ENCODE measurements at regions not wholly inside any gene's neighbourhood (a gene's known extent, or its start where the extent isn't known, plus 50 kb on each side); places are given as distances from the start of the nearest gene placed in this dataset.
"Not testable (repeated sequence)": the region's sequence is repeated elsewhere in the genome, so short reads cannot be mapped to it uniquely, and the experiment has no call there.

DNA sequence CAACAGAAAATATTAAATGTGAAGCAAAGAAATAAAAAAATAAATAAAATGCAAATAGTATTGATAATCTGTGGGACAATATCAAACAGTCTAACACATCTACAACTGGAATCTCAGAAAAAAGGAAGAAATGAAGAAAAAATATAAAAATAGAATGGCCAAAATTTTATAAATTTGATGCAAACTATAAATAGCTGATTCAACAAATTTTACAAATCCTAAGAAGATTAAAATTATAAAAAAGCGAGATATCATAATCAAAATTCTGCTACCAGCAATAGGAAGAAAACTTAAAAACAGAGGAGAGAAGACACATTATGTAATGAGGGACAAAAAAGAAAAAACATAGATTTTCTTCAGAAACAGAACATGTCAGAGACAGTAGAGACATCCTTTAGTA is 129.2 kb upstream of the IRX1 start:
- Histone ChIP-seq H3K27ac (no peak overlapping the region), H3K4me2 (no peak overlapping the region), H3K9me3 (no peaks in the 10 kb centered on the region), H3K4me1 (no peaks in the 10 kb centered on the region), H3K4me3 (no peak overlapping the region)
- FAIRE-seq = no peak
- 5% methylated on average over 1 of the region's 1 CpG for WGBS (ENCODE audit: missing lambda C conversion rate)
- no peak for DNase-seq (ENCODE audit: low read depth in 1 of 2, low spot score in 1 of 2)
- ATAC-seq = no peak
- CTCF ChIA-PET = no interaction called here
- TF ChIP-seq MAFK (IDR thresholded peaks at IDR 0.05; ENCODE audit: partially characterized antibody) (peak; percentile 81), TFCP2L1 (CRISPR knock-in tag; IDR thresholded peaks at IDR 0.05) (no peak)
- POLR2A ChIA-PET = no interaction called here

GRCh38 chr5:3460416-3460815 is 135.2 kb upstream of the IRX1 start:
- no peak overlapping the region for H3K27ac ChIP-seq
- no peaks in the 10 kb centered on the region for H3K4me1 ChIP-seq
- no peak for FAIRE-seq
- no peak for TF ChIP-seq ELK1 (IDR thresholded peaks at IDR 0.05; ENCODE audit: low read depth, low read length)
- no peak for TF ChIP-seq ESRRA (IDR thresholded peaks at IDR 0.05; ENCODE audit: borderline replicate concordance, low read length)
- TF ChIP-seq NR3C1 (IDR thresholded peaks at IDR 0.05) = no peak
- TF ChIP-seq EP300 (IDR thresholded peaks at IDR 0.05) = no peak
- no peak for TF ChIP-seq FOXS1 (CRISPR knock-in tag; IDR thresholded peaks at IDR 0.05)
- TF ChIP-seq HOXB13 (CRISPR knock-in tag; IDR thresholded peaks at IDR 0.05; ENCODE audit: low read depth) = no peak
- TF ChIP-seq, protein P1, sequence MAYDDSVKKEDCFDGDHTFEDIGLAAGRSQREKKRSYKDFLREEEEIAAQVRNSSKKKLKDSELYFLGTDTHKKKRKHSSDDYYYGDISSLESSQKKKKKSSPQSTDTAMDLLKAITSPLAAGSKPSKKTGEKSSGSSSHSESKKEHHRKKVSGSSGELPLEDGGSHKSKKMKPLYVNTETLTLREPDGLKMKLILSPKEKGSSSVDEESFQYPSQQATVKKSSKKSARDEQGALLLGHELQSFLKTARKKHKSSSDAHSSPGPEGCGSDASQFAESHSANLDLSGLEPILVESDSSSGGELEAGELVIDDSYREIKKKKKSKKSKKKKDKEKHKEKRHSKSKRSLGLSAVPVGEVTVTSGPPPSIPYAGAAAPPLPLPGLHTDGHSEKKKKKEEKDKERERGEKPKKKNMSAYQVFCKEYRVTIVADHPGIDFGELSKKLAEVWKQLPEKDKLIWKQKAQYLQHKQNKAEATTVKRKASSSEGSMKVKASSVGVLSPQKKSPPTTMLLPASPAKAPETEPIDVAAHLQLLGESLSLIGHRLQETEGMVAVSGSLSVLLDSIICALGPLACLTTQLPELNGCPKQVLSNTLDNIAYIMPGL (CRISPR knock-in tag; IDR thresholded peaks at IDR 0.05; ENCODE audit: borderline replicate concordance) = no peak
- no peak for TF ChIP-seq JUN (IDR thresholded peaks at IDR 0.05)
- TF ChIP-seq BHLHE40 (IDR thresholded peaks at IDR 0.05; ENCODE audit: low read depth, low read length) = no peak
- TF ChIP-seq, protein P2, sequence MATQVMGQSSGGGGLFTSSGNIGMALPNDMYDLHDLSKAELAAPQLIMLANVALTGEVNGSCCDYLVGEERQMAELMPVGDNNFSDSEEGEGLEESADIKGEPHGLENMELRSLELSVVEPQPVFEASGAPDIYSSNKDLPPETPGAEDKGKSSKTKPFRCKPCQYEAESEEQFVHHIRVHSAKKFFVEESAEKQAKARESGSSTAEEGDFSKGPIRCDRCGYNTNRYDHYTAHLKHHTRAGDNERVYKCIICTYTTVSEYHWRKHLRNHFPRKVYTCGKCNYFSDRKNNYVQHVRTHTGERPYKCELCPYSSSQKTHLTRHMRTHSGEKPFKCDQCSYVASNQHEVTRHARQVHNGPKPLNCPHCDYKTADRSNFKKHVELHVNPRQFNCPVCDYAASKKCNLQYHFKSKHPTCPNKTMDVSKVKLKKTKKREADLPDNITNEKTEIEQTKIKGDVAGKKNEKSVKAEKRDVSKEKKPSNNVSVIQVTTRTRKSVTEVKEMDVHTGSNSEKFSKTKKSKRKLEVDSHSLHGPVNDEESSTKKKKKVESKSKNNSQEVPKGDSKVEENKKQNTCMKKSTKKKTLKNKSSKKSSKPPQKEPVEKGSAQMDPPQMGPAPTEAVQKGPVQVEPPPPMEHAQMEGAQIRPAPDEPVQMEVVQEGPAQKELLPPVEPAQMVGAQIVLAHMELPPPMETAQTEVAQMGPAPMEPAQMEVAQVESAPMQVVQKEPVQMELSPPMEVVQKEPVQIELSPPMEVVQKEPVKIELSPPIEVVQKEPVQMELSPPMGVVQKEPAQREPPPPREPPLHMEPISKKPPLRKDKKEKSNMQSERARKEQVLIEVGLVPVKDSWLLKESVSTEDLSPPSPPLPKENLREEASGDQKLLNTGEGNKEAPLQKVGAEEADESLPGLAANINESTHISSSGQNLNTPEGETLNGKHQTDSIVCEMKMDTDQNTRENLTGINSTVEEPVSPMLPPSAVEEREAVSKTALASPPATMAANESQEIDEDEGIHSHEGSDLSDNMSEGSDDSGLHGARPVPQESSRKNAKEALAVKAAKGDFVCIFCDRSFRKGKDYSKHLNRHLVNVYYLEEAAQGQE (IDR thresholded peaks at IDR 0.05) = no peak
- no peak for TF ChIP-seq ZC3H11A (IDR thresholded peaks at IDR 0.05)
- H3K9me3 ChIP-seq = no peaks in the 10 kb centered on the region
- CTCF ChIA-PET = no interaction called here
- DNase-seq (ENCODE audit: low read depth in 1 of 2, low spot score in 1 of 2) = no peak
- POLR2A ChIA-PET = no interaction called here
- WGBS (ENCODE audit: missing lambda C conversion rate) = 2% methylated on average over 2 of the region's 2 CpGs
- H3K4me2 ChIP-seq = no peak overlapping the region
- no peak overlapping the region for H3K4me3 ChIP-seq
- ATAC-seq = no peak

DNA sequence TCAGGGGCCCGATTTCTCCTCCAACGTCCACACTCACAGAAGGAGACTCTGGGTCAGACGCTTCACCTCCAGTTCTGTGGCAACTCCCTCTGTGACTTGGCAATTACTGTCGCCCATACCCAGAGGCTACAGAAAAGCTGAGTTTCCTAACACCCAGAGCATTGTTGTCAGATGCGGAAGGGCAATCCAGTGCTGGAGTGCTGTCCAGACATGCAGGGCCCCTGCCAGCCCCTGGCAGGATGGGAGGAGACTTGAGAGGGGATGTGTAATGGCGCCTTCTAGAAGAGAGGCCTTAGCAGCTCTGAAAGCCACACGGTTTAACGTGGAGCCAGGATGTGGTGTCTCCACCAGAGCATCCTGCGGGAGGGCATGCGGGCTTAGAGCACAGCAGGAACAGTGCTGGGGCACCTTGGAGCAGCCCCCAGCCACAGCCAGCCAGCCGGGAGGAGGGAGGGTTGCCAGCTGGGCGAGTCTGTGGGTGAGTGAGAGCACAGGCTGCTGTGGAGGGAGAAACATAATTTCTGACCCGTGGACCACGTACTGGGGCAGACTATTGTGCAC is 139.4 kb upstream of the IRX1 start:
- Histone ChIP-seq H3K4me1 (no peaks in the 10 kb centered on the region), H3K4me2 (no peak overlapping the region), H3K4me3 (no peak overlapping the region), H3K9me3 (no peaks in the 10 kb centered on the region), H3K27ac (no peak overlapping the region)
- POLR2A ChIA-PET = no interaction called here
- WGBS (ENCODE audit: missing lambda C conversion rate) = 11% methylated on average over 11 of the region's 14 CpGs
- DNase-seq (ENCODE audit: low read depth in 1 of 2, low spot score in 1 of 2) (no peak), ATAC-seq (no peak), FAIRE-seq (no peak)
- TF ChIP-seq NPAS2 (CRISPR knock-in tag; IDR thresholded peaks at IDR 0.05; ENCODE audit: borderline replicate concordance) (no peak), ZC3H11A (IDR thresholded peaks at IDR 0.05) (no peak), TP53 (CRISPR knock-in tag; IDR thresholded peaks at IDR 0.05) (no peak), NR3C1 (IDR thresholded peaks at IDR 0.05) (no peak), E2F6 (IDR thresholded peaks at IDR 0.05; ENCODE audit: borderline replicate concordance, low read depth) (no peak)
- TF ChIP-seq, protein P2 (IDR thresholded peaks at IDR 0.05) = no peak
- TF ChIP-seq, protein P3, sequence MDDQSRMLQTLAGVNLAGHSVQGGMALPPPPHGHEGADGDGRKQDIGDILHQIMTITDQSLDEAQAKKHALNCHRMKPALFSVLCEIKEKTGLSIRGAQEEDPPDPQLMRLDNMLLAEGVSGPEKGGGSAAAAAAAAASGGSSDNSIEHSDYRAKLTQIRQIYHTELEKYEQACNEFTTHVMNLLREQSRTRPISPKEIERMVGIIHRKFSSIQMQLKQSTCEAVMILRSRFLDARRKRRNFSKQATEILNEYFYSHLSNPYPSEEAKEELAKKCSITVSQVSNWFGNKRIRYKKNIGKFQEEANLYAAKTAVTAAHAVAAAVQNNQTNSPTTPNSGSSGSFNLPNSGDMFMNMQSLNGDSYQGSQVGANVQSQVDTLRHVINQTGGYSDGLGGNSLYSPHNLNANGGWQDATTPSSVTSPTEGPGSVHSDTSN (IDR thresholded peaks at IDR 0.05) = no peak
- CTCF ChIA-PET = no interaction called here

- POLR2A ChIA-PET; DNase-seq (ENCODE audit: low read depth in 1 of 2, low spot score in 1 of 2); ATAC-seq; FAIRE-seq; H3K9me3 ChIP-seq; H3K27ac ChIP-seq; H3K4me1 ChIP-seq; CTCF ChIA-PET; H3K4me3 ChIP-seq; H3K4me2 ChIP-seq: not testable (repeated sequence)
- WGBS (ENCODE audit: missing lambda C conversion rate) = 70% methylated on average over 15 of the region's 27 CpGs
These were observed 141.6 kb upstream of the IRX1 start for GRCh38 chr5:3454028-3454427.

All from A549 (cell line).